HepG2 (cell line): ENCODE measurements at regions not wholly inside any gene's neighbourhood (a gene's known extent, or its start where the extent isn't known, plus 50 kb on each side); places are given as distances from the start of the nearest gene placed in this dataset.

ENCODE experiments used
- ATAC-seq: fragments of 200-7000 bp; cut with Tn5 transposase; 3 replicates; pipeline ENCODE4 v1.9.1; 2020; ENCODE audit warnings: mild to moderate bottlenecking, moderate library complexity
- BruUV-seq: library from RNA; stranded (reverse); fragments of 400-500 nt; replicated peaks from 2 replicates; lab custom pipeline; 2021; lab: Mats Ljungman, UMichigan
- CTCF ChIA-PET: fragments of 300-600 bp; formaldehyde crosslinking; extraction: SDS; loops from one replicate; lab custom pipeline; 2021; ENCODE audit warnings: low total read pairs, inconsistent platforms, low intra/inter-chr PET ratio; lab: Yijun Ruan, JAX
- POLR2A ChIA-PET: fragments of 350-600 bp; sonication (Branson Sonifier 250); formaldehyde crosslinking; loops from one replicate; lab custom pipeline; 2020; ENCODE audit warnings: antibody characterized with exemption, inconsistent platforms; lab: Yijun Ruan, JAX
- DNase-seq: peaks from one replicate; pipeline ENCODE4 v3.0.0-alpha.2; 2015; ENCODE audit warnings: low spot score
- FAIRE-seq: peaks from 3 replicates; lab custom pipeline; 2011; peaks lifted over from hg19 to GRCh38; lab: Jason Lieb, UNC
- H2AFZ ChIP-seq: one replicate; pipeline ENCODE4 v1.6.1; 2011; ENCODE audit warnings: low read length, inconsistent platforms
- H3K27ac ChIP-seq: fragments of 300-600 bp; 3 replicates; pipeline ENCODE4 v1.8.0; 2011; ENCODE audit warnings: mixed run types, mild to moderate bottlenecking, mixed read lengths, low read length, inconsistent platforms; ENCODE audit not compliant: insufficient read depth; ENCODE audit errors: extremely low read length
- H3K27me3 ChIP-seq, 2 experiments: fragments of 200-600 bp in 1 of 2; 2 replicates in 1 of 2; 3 replicates in 1 of 2; pipeline versions ENCODE4 v1.6.0 to v1.8.0; 2011; ENCODE audit warnings: low read length in 2 of 2, mild to moderate bottlenecking in 2 of 2, moderate library complexity in 2 of 2, inconsistent platforms in 1 of 2; ENCODE audit not compliant: insufficient read depth in 2 of 2, control insufficient read depth in 1 of 2
- H3K36me3 ChIP-seq, 2 experiments: fragments of 200-600 bp in 1 of 2; replicated peaks in 1 of 2; 2 replicates in 1 of 2; 3 replicates in 1 of 2; pipeline versions ENCODE4 v1.5.1 to v1.8.0; 2011; ENCODE audit warnings: low read length in 2 of 2, inconsistent platforms in 1 of 2; ENCODE audit not compliant: insufficient read depth in 2 of 2, control insufficient read depth in 1 of 2
- H3K4me1 ChIP-seq: 2 replicates; pipeline ENCODE4 v1.5.1; 2012; ENCODE audit warnings: low read length, inconsistent platforms; ENCODE audit not compliant: insufficient read depth
- H3K4me2 ChIP-seq: 2 replicates; pipeline ENCODE4 v1.6.0; 2011; ENCODE audit warnings: low read depth, low read length, inconsistent platforms
- H3K4me3 ChIP-seq, 3 experiments: fragments of 200-600 bp in 1 of 3; sonication (generic), shearing (Covaris generic) in 1 of 3; replicated peaks in 1 of 3; 2 replicates each; pipeline ENCODE4 v1.5.1; 2011 to 2016; ENCODE audit warnings: low read length in 3 of 3, inconsistent platforms in 2 of 3, low read depth in 2 of 3, mild to moderate bottlenecking in 2 of 3, control low read depth in 1 of 3, mixed read lengths in 1 of 3; ENCODE audit not compliant: insufficient read depth in 1 of 3
- H3K79me2 ChIP-seq: one replicate; pipeline ENCODE4 v1.6.1; 2011; ENCODE audit warnings: low read length, inconsistent platforms; ENCODE audit not compliant: insufficient read depth
- H3K9ac ChIP-seq: 2 replicates; pipeline ENCODE4 v1.6.0; 2011; ENCODE audit warnings: mild to moderate bottlenecking, low read depth, low read length, inconsistent platforms; ENCODE audit not compliant: insufficient read depth
- H3K9me3 ChIP-seq: 2 replicates; pipeline ENCODE4 v1.5.1; 2012; ENCODE audit warnings: mild to moderate bottlenecking, low read length
- H4K20me1 ChIP-seq: 2 replicates; pipeline ENCODE4 v1.6.0; 2011; ENCODE audit warnings: inconsistent platforms, mild to moderate bottlenecking, low read length, moderate library complexity; ENCODE audit not compliant: insufficient read depth
- CEBPZ ChIP-seq: IDR thresholded peaks from 2 replicates; pipeline ENCODE4 v1.6.1; 2012; ENCODE audit warnings: low read length, improper control_type of control experiment
- FLYWCH1 ChIP-seq: sonication (generic); formaldehyde crosslinking; IDR thresholded peaks from 2 replicates; pipeline ENCODE4 v1.8.1; 2023; ENCODE audit warnings: mild to moderate bottlenecking, missing genetic modification reagents
- KDM1A ChIP-seq: IDR thresholded peaks from 2 replicates; pipeline ENCODE4 v1.6.1; 2016; ENCODE audit warnings: missing compliant biosample characterization
- KDM2A ChIP-seq: sonication (generic); formaldehyde crosslinking; IDR thresholded peaks from 2 replicates; pipeline ENCODE4 v1.4.0; 2020; ENCODE audit warnings: low read depth, missing genetic modification reagents, borderline replicate concordance
- MAFF ChIP-seq: IDR thresholded peaks from 2 replicates; pipeline ENCODE4 v1.6.1; 2011; ENCODE audit warnings: low read depth, low read length, improper control_type of control experiment
- MAFK ChIP-seq, 2 experiments: IDR thresholded peaks in 1 of 2; conservative IDR thresholded peaks in 1 of 2; 2 replicates each; pipeline ENCODE4 v1.6.1; 2011; ENCODE audit warnings: improper control_type of control experiment in 2 of 2, low read length in 2 of 2
- MATR3 ChIP-seq: sonication (generic); formaldehyde crosslinking; IDR thresholded peaks from 2 replicates; pipeline ENCODE4 v1.4.0; 2020; ENCODE audit warnings: missing genetic modification reagents
- MBNL3 ChIP-seq: fragments of 250-450 bp; sonication (Bioruptor Pico); conservative IDR thresholded peaks from 2 replicates; pipeline ENCODE4 v1.8.0; 2022; ENCODE audit warnings: mild to moderate bottlenecking, inconsistent platforms
- NFKBIZ ChIP-seq: IDR thresholded peaks from 2 replicates; pipeline ENCODE4 v1.6.1; 2018; ENCODE audit warnings: missing genetic modification reagents, missing compliant biosample characterization
- NRL ChIP-seq: sonication (generic); formaldehyde crosslinking; IDR thresholded peaks from 2 replicates; pipeline ENCODE4 v1.5.0; 2020; ENCODE audit warnings: missing genetic modification reagents, mild to moderate bottlenecking, moderate library complexity, borderline replicate concordance
- ZBTB2 ChIP-seq: sonication (generic); formaldehyde crosslinking; IDR thresholded peaks from 2 replicates; pipeline ENCODE4 v1.8.0; 2022; ENCODE audit warnings: low read depth, missing genetic modification reagents
- ZFY ChIP-seq: sonication (generic); formaldehyde crosslinking; IDR thresholded peaks from 2 replicates; pipeline ENCODE4 v1.4.0; 2020; ENCODE audit warnings: missing genetic modification reagents
- ZKSCAN5 ChIP-seq: sonication (generic); formaldehyde crosslinking; IDR thresholded peaks from 2 replicates; pipeline ENCODE4 v1.5.1; 2020; ENCODE audit warnings: mild to moderate bottlenecking, missing genetic modification reagents
- ZNF569 ChIP-seq: sonication (generic); formaldehyde crosslinking; IDR thresholded peaks from 2 replicates; pipeline ENCODE4 v1.5.0; 2020; ENCODE audit warnings: mild to moderate bottlenecking, missing genetic modification reagents, moderate library complexity, borderline replicate concordance
- ZNF619 ChIP-seq: sonication (generic); formaldehyde crosslinking; IDR thresholded peaks from 2 replicates; pipeline ENCODE4 v1.4.0; 2020; ENCODE audit warnings: mild to moderate bottlenecking, missing genetic modification reagents
- ZNF878 ChIP-seq: sonication (generic); formaldehyde crosslinking; IDR thresholded peaks from 2 replicates; pipeline ENCODE4 v1.8.1; 2023; ENCODE audit warnings: mild to moderate bottlenecking, missing genetic modification reagents, moderate library complexity
- WGBS: methylation state at CpG from one replicate; pipeline ENCODE4 v1.1.6; 2017; ENCODE audit warnings: low lambda C conversion rate; 5-methylcytosine and 5-hydroxymethylcytosine counted together
- in situ Hi-C: cut with HindIII; loops from 2 replicates; pipeline ENCODE4 v1.10.0; 2017; ENCODE audit warnings: low pct_unique_long_range_greater_than_20kb; ENCODE audit not compliant: extremely low pct_ligation_motif_present
- intact Hi-C: fragments of 100-400 bp; cut with micrococcal nuclease; formaldehyde crosslinking; loops from one replicate; pipeline ENCODE4 v1.10.0; 2022; ENCODE audit not compliant: unreplicated experiment

GRCh38 chr2:142684667-142685066, 192.8 kb upstream of the KYNU start:
- FAIRE-seq, result no peak
- in situ Hi-C loops, result loop anchor here (5.0 kb wide), 1 partner anchor 303 kb away; no protein-coding TSS in a partner anchor
- 73% methylated on average over 3 of the region's 3 CpGs for WGBS

More at GRCh38 chr2:142684667-142685066, 192.8 kb upstream of the KYNU start:
- no peak overlapping the region for H3K4me3 ChIP-seq
- no peaks in the 10 kb centered on the region for H3K79me2 ChIP-seq
- no peak for ATAC-seq
- H3K4me1 ChIP-seq, result no peaks in the 10 kb centered on the region
- H3K9ac ChIP-seq, result no peak overlapping the region
- BruUV-seq, result no TSS peak
- no peak overlapping the region for H3K4me2 ChIP-seq
- no peaks in the 10 kb centered on the region for H3K9me3 ChIP-seq
- no peaks in the 10 kb centered on the region for H4K20me1 ChIP-seq
- intact Hi-C loops, result no loop called here
- H3K36me3 ChIP-seq, result no peaks in the 10 kb centered on the region
- no peaks in the 10 kb centered on the region; a peak in 1 of 5 replicates for H3K27me3 ChIP-seq
- H3K27ac ChIP-seq, result no peak overlapping the region
- H2AFZ ChIP-seq, result no peak overlapping the region
- CTCF ChIA-PET, result no interaction called here
- DNase-seq, result no peak
- POLR2A ChIA-PET, result no interaction called here
- no peak for TF ChIP-seq KDM1A
- TF ChIP-seq ZNF878, result no peak
- no peak for TF ChIP-seq MBNL3 (CRISPR knock-in tag)
- peak; percentile 90 to 96 for TF ChIP-seq MAFK (conservative IDR thresholded peaks at IDR 0.05 in 1 of 2, IDR thresholded peaks at IDR 0.05 in 1 of 2; ENCODE audit: low read length in 2 of 2)
- no peak for TF ChIP-seq CEBPZ
- no peak for TF ChIP-seq ZNF619 (CRISPR knock-in tag)
- no peak for TF ChIP-seq MATR3
- TF ChIP-seq FLYWCH1 (CRISPR knock-in tag), result no peak
- no peak for TF ChIP-seq NFKBIZ (CRISPR knock-in tag)
- no peak for TF ChIP-seq ZBTB2
- no peak for TF ChIP-seq KDM2A (CRISPR knock-in tag)
- TF ChIP-seq MAFF, result peak; percentile 92
- no peak for TF ChIP-seq ZNF569 (CRISPR knock-in tag)
- no peak for TF ChIP-seq NRL (CRISPR knock-in tag)
- no peak for TF ChIP-seq ZKSCAN5 (CRISPR knock-in tag)
- TF ChIP-seq ZFY, result no peak
- TF ChIP-seq, all 625 proteins: peak for 2
